MCF 10A (cell line): ENCODE measurements at regions not wholly inside any gene's neighbourhood (a gene's known extent, or its start where the extent isn't known, plus 50 kb on each side); places are given as distances from the start of the nearest gene placed in this dataset.

Experiments used
- BruUV-seq: library from RNA; stranded (reverse); fragments of 400-500 nt; replicated peaks from 2 replicates; lab custom pipeline; 2021; lab: Mats Ljungman, UMichigan
- CTCF ChIA-PET: fragments of 300-600 bp; sonication (Branson Sonifier 250); formaldehyde crosslinking; extraction: SDS; loops from one replicate; lab custom pipeline; 2021; ENCODE audit warnings: antibody characterized with exemption, inconsistent platforms; lab: Yijun Ruan, JAX
- POLR2A ChIA-PET: fragments of 300-600, 350-650 bp; sonication (Branson Sonifier 250); formaldehyde crosslinking; extraction: SDS; loops from one replicate; lab custom pipeline; 2020; ENCODE audit warnings: antibody characterized with exemption, inconsistent platforms; lab: Yijun Ruan, JAX
- DNase-seq: peaks from one replicate; pipeline ENCODE4 v3.0.0-alpha.2; 2018; ENCODE audit not compliant: unreplicated experiment
- H3K27ac Mint-ChIP-seq: one replicate; pipeline ENCODE4 v1.8.0; 2022; ENCODE audit warnings: mild to moderate bottlenecking, low read depth, mixed read lengths; ENCODE audit not compliant: unreplicated experiment
- H3K27me3 Mint-ChIP-seq: one replicate; pipeline ENCODE4 v1.8.0; 2022; ENCODE audit warnings: mixed read lengths; ENCODE audit not compliant: insufficient read depth, unreplicated experiment
- H3K36me3 Mint-ChIP-seq: one replicate; pipeline ENCODE4 v1.8.0; 2022; ENCODE audit warnings: mild to moderate bottlenecking, moderate library complexity, mixed read lengths; ENCODE audit not compliant: insufficient read depth, unreplicated experiment
- H3K4me1 Mint-ChIP-seq: one replicate; pipeline ENCODE4 v1.8.0; 2022; ENCODE audit warnings: mixed read lengths; ENCODE audit not compliant: insufficient read depth, unreplicated experiment
- H3K4me3 Mint-ChIP-seq: one replicate; pipeline ENCODE4 v1.8.0; 2022; ENCODE audit warnings: mild to moderate bottlenecking, moderate library complexity, mixed read lengths; ENCODE audit not compliant: unreplicated experiment
- H3K9me3 Mint-ChIP-seq: one replicate; pipeline ENCODE4 v1.8.0; 2022; ENCODE audit warnings: mixed read lengths; ENCODE audit not compliant: unreplicated experiment
- intact Hi-C: fragments of 100-400 bp; cut with micrococcal nuclease; formaldehyde crosslinking; loops from 2 replicates; pipeline ENCODE4 v1.14.1; 2022
- TF ChIP-seq, protein P1 (sequence below): fragments of 200-600 bp; IDR thresholded peaks from one replicate; pipeline ENCODE4 v1.8.0; 2022; ENCODE audit warnings: antibody characterized with exemption, mild to moderate bottlenecking; ENCODE audit not compliant: unreplicated experiment

DNA sequence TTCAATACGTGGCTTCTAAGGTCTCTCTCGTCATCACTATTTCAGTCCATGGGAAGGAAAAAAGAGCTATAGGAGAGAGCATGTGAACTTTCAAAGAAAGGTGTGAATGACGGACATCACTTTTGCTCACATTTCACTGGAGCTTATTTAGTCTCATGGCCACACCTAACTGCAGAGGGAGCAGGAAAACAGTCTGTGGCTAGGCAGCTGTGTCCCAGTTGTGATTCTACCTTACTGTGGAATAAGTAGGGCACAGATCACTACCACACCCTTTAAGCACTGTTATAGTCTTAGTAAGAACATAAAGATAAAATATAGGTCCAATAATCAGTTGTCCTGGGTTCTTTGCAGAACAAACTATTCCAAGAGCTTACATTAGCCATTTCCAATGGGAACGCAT lies 192.9 kb downstream of the NRIP1 start:
- no TSS peak for BruUV-seq
- TF ChIP-seq, protein P1, sequence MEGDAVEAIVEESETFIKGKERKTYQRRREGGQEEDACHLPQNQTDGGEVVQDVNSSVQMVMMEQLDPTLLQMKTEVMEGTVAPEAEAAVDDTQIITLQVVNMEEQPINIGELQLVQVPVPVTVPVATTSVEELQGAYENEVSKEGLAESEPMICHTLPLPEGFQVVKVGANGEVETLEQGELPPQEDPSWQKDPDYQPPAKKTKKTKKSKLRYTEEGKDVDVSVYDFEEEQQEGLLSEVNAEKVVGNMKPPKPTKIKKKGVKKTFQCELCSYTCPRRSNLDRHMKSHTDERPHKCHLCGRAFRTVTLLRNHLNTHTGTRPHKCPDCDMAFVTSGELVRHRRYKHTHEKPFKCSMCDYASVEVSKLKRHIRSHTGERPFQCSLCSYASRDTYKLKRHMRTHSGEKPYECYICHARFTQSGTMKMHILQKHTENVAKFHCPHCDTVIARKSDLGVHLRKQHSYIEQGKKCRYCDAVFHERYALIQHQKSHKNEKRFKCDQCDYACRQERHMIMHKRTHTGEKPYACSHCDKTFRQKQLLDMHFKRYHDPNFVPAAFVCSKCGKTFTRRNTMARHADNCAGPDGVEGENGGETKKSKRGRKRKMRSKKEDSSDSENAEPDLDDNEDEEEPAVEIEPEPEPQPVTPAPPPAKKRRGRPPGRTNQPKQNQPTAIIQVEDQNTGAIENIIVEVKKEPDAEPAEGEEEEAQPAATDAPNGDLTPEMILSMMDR: no peak
- no peak overlapping the region for H3K4me3 Mint-ChIP-seq
- intact Hi-C loops: no loop called here
- no peaks in the 10 kb centered on the region for H3K9me3 Mint-ChIP-seq
- H3K27ac Mint-ChIP-seq: no peak overlapping the region
- ChIA-PET POLR2A (interaction anchor here (0.5 kb wide), 1 partner anchor 687 kb away, joined by 3 read pairs; no protein-coding TSS in a partner anchor), CTCF (interaction anchor here (0.6 to 1.2 kb wide), 4 partner anchors 9 to 635 kb away, joined by 3 to 4 read pairs (median 3); no protein-coding TSS in a partner anchor)
- peaks cover 1% of the 10 kb centered on the region for H3K4me1 Mint-ChIP-seq
- H3K27me3 Mint-ChIP-seq: no peaks in the 10 kb centered on the region
- H3K36me3 Mint-ChIP-seq: no peaks in the 10 kb centered on the region
- DNase-seq: no peak

DNA sequence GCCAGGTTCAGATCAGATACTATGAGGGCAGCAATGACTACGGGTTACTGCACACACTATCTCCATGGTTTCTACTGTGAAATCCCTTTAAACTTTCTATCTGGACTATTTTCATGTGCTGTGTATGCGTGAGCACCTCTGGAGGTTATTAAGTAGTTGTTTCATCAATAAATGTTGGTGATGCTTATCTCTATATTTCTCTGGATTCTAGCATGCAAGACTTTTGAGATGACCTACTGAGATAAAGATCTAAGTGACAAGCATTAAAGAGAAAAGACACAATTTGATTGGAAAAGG lies 194.0 kb downstream of the NRIP1 start:
- Mint-ChIP-seq H3K36me3 (no peaks in the 10 kb centered on the region), H3K27me3 (no peaks in the 10 kb centered on the region), H3K27ac (no peak overlapping the region), H3K4me3 (no peak overlapping the region), H3K4me1 (peaks cover 12% of the 10 kb centered on the region), H3K9me3 (no peaks in the 10 kb centered on the region)
- intact Hi-C loops: no loop called here
- POLR2A ChIA-PET: no interaction called here
- TF ChIP-seq, protein P1: no peak
- no TSS peak for BruUV-seq
- CTCF ChIA-PET: no interaction called here
- DNase-seq: no peak

DNA sequence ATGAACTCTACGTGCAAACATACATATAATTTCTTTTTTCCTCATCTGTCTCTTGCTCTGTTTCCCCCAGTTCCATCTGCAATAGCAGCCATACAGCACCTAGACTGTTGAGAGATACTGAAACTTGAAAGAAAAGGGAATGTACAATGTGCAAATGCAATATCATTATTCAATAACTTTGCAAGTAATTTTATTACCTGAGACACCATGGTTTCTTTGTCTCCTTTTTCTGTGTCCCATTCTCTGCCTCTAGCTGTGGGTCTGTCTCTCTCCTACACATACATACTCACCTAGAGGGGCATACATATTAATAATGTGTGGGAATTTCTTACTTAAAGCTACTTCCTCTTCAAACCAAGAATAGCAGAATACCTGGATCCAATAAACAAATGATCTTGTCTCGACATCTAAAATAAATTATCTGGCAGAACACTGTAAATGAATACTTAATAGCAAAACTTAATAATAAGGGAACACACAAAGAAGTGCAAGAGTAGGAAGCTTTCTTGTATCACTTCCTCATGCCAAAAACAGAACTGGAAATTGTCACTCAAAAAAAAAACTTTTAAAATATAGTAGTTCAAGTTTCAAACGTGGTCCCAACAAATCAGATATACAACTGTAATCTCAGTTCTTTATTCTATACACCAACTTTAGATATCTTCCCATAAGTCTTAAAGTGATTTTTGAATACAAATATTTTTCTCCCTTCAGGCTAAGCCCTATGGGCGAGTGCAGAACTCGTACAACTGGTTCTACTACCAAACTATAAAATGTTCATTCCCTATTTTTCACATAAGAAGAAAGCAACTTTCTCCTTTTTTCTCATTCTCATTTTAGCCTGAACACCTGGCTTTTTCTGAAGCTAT lies 194.6 kb downstream of the NRIP1 start:
- POLR2A ChIA-PET: no interaction called here
- no peaks in the 10 kb centered on the region for H3K9me3 Mint-ChIP-seq
- no peaks in the 10 kb centered on the region for H3K27me3 Mint-ChIP-seq
- CTCF ChIA-PET: interaction anchor here (0.6 kb wide), 1 partner anchor 34 kb away, joined by 5 read pairs; no protein-coding TSS in a partner anchor
- no peaks in the 10 kb centered on the region for H3K36me3 Mint-ChIP-seq
- no peak overlapping the region for H3K4me3 Mint-ChIP-seq
- BruUV-seq: no TSS peak
- peaks cover 14% of the 10 kb centered on the region for H3K4me1 Mint-ChIP-seq
- TF ChIP-seq, protein P1: no peak
- intact Hi-C loops: no loop called here
- no peak overlapping the region for H3K27ac Mint-ChIP-seq
- no peak for DNase-seq

DNA sequence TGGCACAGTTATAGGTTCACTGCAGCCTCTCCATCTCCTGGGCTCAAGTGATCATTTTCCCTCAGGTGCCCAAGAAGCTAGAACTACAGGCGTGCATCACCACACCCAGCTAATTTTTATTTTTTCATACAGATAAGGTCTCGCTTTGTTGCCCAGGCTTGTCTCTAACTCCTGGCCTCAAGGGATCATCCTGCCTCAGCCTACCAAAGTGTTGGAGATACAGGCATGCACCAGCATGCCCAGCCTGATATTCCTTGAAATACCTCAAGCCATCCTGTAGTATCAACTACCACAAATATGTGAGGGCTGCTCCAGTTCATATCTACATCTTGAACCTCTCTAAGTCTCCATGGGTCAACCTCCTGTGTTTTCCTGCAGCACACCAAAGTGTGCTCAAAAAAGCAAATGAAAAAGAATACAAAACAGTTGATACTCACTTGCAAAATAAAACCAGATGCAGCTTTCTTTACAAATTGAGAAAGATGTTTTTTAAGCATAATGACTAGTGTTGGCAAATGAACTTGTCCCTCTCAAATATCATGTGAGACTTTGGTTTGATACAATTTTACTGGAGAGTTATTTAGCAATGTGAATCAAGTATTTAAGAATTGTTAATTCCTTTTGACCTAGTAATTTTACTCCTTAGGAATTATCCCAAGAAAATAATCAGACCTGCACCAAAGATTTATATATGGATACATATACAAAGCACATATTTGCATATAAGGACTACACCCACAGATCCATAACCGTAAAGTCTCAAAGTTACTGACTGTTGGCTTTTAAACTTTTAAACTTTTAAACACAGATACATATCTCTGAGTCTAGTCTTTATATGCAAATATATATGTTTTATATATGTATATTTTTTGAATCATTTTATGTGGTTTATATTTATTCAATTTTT lies 197.7 kb downstream of the NRIP1 start:
- H3K27me3 Mint-ChIP-seq: no peaks in the 10 kb centered on the region
- intact Hi-C loops: no loop called here
- CTCF ChIA-PET: no interaction called here
- peaks cover 30% of the 10 kb centered on the region for H3K4me1 Mint-ChIP-seq
- no peak overlapping the region for H3K4me3 Mint-ChIP-seq
- H3K36me3 Mint-ChIP-seq: no peaks in the 10 kb centered on the region
- TF ChIP-seq, protein P1: no peak
- H3K9me3 Mint-ChIP-seq: no peaks in the 10 kb centered on the region
- H3K27ac Mint-ChIP-seq: no peak overlapping the region
- no peak for DNase-seq
- BruUV-seq: no TSS peak
- POLR2A ChIA-PET: interaction anchor here (0.6 kb wide), 1 partner anchor 139 kb away, joined by 3 read pairs; no protein-coding TSS in a partner anchor
